ENCODE measurements at regions not wholly inside any gene's neighbourhood (a gene's known extent, or its start where the extent isn't known, plus 50 kb on each side); places are given as distances from the start of the nearest gene placed in this dataset.

- H3K4me1 Mint-ChIP-seq (ENCODE audit: unreplicated experiment), result no peaks in the 10 kb centered on the region
Observed at GRCh38 chr5:144832416-144832815, 661.7 kb downstream of the KCTD16 start.

GRCh38 chr5:144831650-144832049 is 661.0 kb downstream of the KCTD16 start:
- Mint-ChIP-seq H3K4me3 (no peak overlapping the region), H3K27me3 (peaks cover 19% of the 10 kb centered on the region), H3K9me3 (no peaks in the 10 kb centered on the region), H3K36me3 (no peaks in the 10 kb centered on the region), H3K4me1 (ENCODE audit: unreplicated experiment) (no peaks in the 10 kb centered on the region), H3K27ac (no peak overlapping the region)
- no peak for DNase-seq (ENCODE audit: extremely low spot score, unreplicated experiment)
- no peak for TF ChIP-seq CTCF (conservative IDR thresholded peaks at IDR 0.05)

More at GRCh38 chr5:144832416-144832815, 661.7 kb downstream of the KCTD16 start:
- Mint-ChIP-seq H3K36me3 (no peaks in the 10 kb centered on the region), H3K27me3 (peaks cover 19% of the 10 kb centered on the region), H3K27ac (no peak overlapping the region), H3K4me3 (no peak overlapping the region), H3K9me3 (no peaks in the 10 kb centered on the region)
- no peak for DNase-seq (ENCODE audit: extremely low spot score, unreplicated experiment)
- no peak for TF ChIP-seq CTCF (conservative IDR thresholded peaks at IDR 0.05)

GRCh38 chr5:144822503-144822902 is 651.8 kb downstream of the KCTD16 start:
- H3K36me3 Mint-ChIP-seq, result no peaks in the 10 kb centered on the region
- DNase-seq (ENCODE audit: extremely low spot score, unreplicated experiment), result no peak
- H3K9me3 Mint-ChIP-seq, result no peaks in the 10 kb centered on the region
- no peaks in the 10 kb centered on the region for H3K4me1 Mint-ChIP-seq (ENCODE audit: unreplicated experiment)
- H3K4me3 Mint-ChIP-seq, result no peak overlapping the region
- no peak overlapping the region for H3K27ac Mint-ChIP-seq
- TF ChIP-seq CTCF (conservative IDR thresholded peaks at IDR 0.05), result no peak
- H3K27me3 Mint-ChIP-seq, result peaks cover 23% of the 10 kb centered on the region

- no peak for DNase-seq (ENCODE audit: extremely low spot score, unreplicated experiment)
- no peaks in the 10 kb centered on the region for H3K36me3 Mint-ChIP-seq
- H3K27me3 Mint-ChIP-seq, result peaks cover 36% of the 10 kb centered on the region
- H3K4me3 Mint-ChIP-seq, result no peak overlapping the region
- no peaks in the 10 kb centered on the region for H3K4me1 Mint-ChIP-seq (ENCODE audit: unreplicated experiment)
- no peak for TF ChIP-seq CTCF (conservative IDR thresholded peaks at IDR 0.05)
- no peaks in the 10 kb centered on the region for H3K9me3 Mint-ChIP-seq
- no peak overlapping the region for H3K27ac Mint-ChIP-seq
Observed at GRCh38 chr5:144820278-144820677, 649.6 kb downstream of the KCTD16 start.

- TF ChIP-seq CTCF (conservative IDR thresholded peaks at IDR 0.05), result no peak
- no peak for DNase-seq (ENCODE audit: extremely low spot score, unreplicated experiment)
- no peak overlapping the region for H3K27ac Mint-ChIP-seq
- no peaks in the 10 kb centered on the region for H3K36me3 Mint-ChIP-seq
- H3K4me1 Mint-ChIP-seq (ENCODE audit: unreplicated experiment), result no peaks in the 10 kb centered on the region
- no peak overlapping the region for H3K4me3 Mint-ChIP-seq
- H3K9me3 Mint-ChIP-seq, result no peaks in the 10 kb centered on the region
- peaks cover 34% of the 10 kb centered on the region for H3K27me3 Mint-ChIP-seq
Observed at GRCh38 chr5:144815131-144815530, 644.5 kb downstream of the KCTD16 start.

- no peak for TF ChIP-seq CTCF (conservative IDR thresholded peaks at IDR 0.05)
- Mint-ChIP-seq H3K4me3 (no peak overlapping the region), H3K27ac (no peak overlapping the region), H3K4me1 (ENCODE audit: unreplicated experiment) (no peaks in the 10 kb centered on the region), H3K9me3 (no peaks in the 10 kb centered on the region), H3K27me3 (peaks cover 33% of the 10 kb centered on the region), H3K36me3 (no peaks in the 10 kb centered on the region)
- no peak for DNase-seq (ENCODE audit: extremely low spot score, unreplicated experiment)
Observed at GRCh38 chr5:144812763-144813162, 642.1 kb downstream of the KCTD16 start.
